Osteocyte (in vitro differentiated cells): ENCODE measurements at regions not wholly inside any gene's neighbourhood (a gene's known extent, or its start where the extent isn't known, plus 50 kb on each side); places are given as distances from the start of the nearest gene placed in this dataset.

Experiments used
- DNase-seq: peaks from one replicate; pipeline ENCODE4 v3.0.0; 2021; ENCODE audit warnings: mixed read lengths; ENCODE audit not compliant: unreplicated experiment; ENCODE audit errors: extremely low spot score
- H3K27ac Mint-ChIP-seq: one replicate; pipeline ENCODE4 v1.8.0; 2021; ENCODE audit warnings: mild to moderate bottlenecking, mixed read lengths; ENCODE audit not compliant: unreplicated experiment
- H3K27me3 Mint-ChIP-seq: one replicate; pipeline ENCODE4 v1.8.0; 2021; ENCODE audit warnings: mixed read lengths; ENCODE audit not compliant: unreplicated experiment
- H3K36me3 Mint-ChIP-seq: one replicate; pipeline ENCODE4 v1.8.0; 2021; ENCODE audit warnings: mixed read lengths; ENCODE audit not compliant: unreplicated experiment
- H3K4me1 Mint-ChIP-seq: one replicate; pipeline ENCODE4 v1.8.0; 2021; ENCODE audit warnings: mixed read lengths; ENCODE audit not compliant: unreplicated experiment
- H3K4me3 Mint-ChIP-seq: one replicate; pipeline ENCODE4 v1.8.0; 2021; ENCODE audit warnings: mild to moderate bottlenecking, moderate library complexity, mixed read lengths; ENCODE audit not compliant: unreplicated experiment
- H3K9me3 Mint-ChIP-seq: one replicate; pipeline ENCODE4 v1.8.0; 2021; ENCODE audit warnings: mixed read lengths; ENCODE audit not compliant: unreplicated experiment
- CTCF ChIP-seq: fragments of 200-600 bp; sonication (generic); IDR thresholded peaks from 2 replicates; pipeline ENCODE4 v1.5.0; 2021; ENCODE audit warnings: antibody characterized with exemption, mild to moderate bottlenecking, moderate library complexity

- Mint-ChIP-seq H3K4me1 (no peaks in the 10 kb centered on the region), H3K4me3 (no peak overlapping the region), H3K27ac (no peak overlapping the region), H3K36me3 (no peaks in the 10 kb centered on the region), H3K9me3 (no peaks in the 10 kb centered on the region), H3K27me3 (peaks cover 4% of the 10 kb centered on the region)
- no peak for DNase-seq
- TF ChIP-seq CTCF, result no peak
These were observed 556.9 kb upstream of the NUDT12 start for GRCh38 chr5:104119529-104119928.

GRCh38 chr5:104111632-104112031, 549.0 kb upstream of the NUDT12 start:
- TF ChIP-seq CTCF, result no peak
- Mint-ChIP-seq H3K27me3 (no peaks in the 10 kb centered on the region), H3K4me3 (no peak overlapping the region), H3K27ac (no peak overlapping the region), H3K36me3 (no peaks in the 10 kb centered on the region), H3K9me3 (no peaks in the 10 kb centered on the region), H3K4me1 (no peaks in the 10 kb centered on the region)
- no peak for DNase-seq

- Mint-ChIP-seq H3K9me3 (no peaks in the 10 kb centered on the region), H3K4me3 (no peak overlapping the region), H3K36me3 (no peaks in the 10 kb centered on the region), H3K4me1 (no peaks in the 10 kb centered on the region), H3K27me3 (no peaks in the 10 kb centered on the region), H3K27ac (no peak overlapping the region)
- DNase-seq, result no peak
- TF ChIP-seq CTCF, result no peak
These were observed 533.9 kb upstream of the NUDT12 start for GRCh38 chr5:104096451-104096850.

- H3K36me3 Mint-ChIP-seq, result no peaks in the 10 kb centered on the region
- no peak for TF ChIP-seq CTCF
- no peak overlapping the region for H3K4me3 Mint-ChIP-seq
- no peak overlapping the region for H3K27ac Mint-ChIP-seq
- H3K9me3 Mint-ChIP-seq, result no peaks in the 10 kb centered on the region
- H3K4me1 Mint-ChIP-seq, result no peaks in the 10 kb centered on the region
- no peak for DNase-seq
- no peaks in the 10 kb centered on the region for H3K27me3 Mint-ChIP-seq
These were observed 532.9 kb upstream of the NUDT12 start for GRCh38 chr5:104095527-104095926.

- no peak for DNase-seq
- Mint-ChIP-seq H3K27ac (no peak overlapping the region), H3K27me3 (no peaks in the 10 kb centered on the region), H3K4me3 (no peak overlapping the region), H3K9me3 (peaks cover 4% of the 10 kb centered on the region), H3K4me1 (peaks cover 3% of the 10 kb centered on the region), H3K36me3 (no peaks in the 10 kb centered on the region)
- no peak for TF ChIP-seq CTCF
These were observed 526.5 kb upstream of the NUDT12 start for GRCh38 chr5:104088876-104089778.
